Tibial nerve (tissue), 4 donors: ENCODE measurements at regions not wholly inside any gene's neighbourhood (a gene's known extent, or its start where the extent isn't known, plus 50 kb on each side); places are given as distances from the start of the nearest gene placed in this dataset.

ENCODE experiments used
- DNase-seq, 2 donors: peaks; one replicate each; pipeline ENCODE4 v3.0.0-alpha.2; 2019; ENCODE audit warnings: low spot score in 2 of 2
- H3K27ac ChIP-seq, 4 donors: fragments of 200-600 bp; sonication (generic) in 3 of 4; one replicate each; pipeline ENCODE4 v1.5.1; 2017 to 2019; ENCODE audit warnings: mild to moderate bottlenecking in 1 of 4
- H3K27me3 ChIP-seq, 2 donors: fragments of 200-600 bp; sonication (generic) in 1 of 2; one replicate each; pipeline versions ENCODE4 v1.5.1 to v1.6.0; 2017 to 2019
- H3K36me3 ChIP-seq, 3 donors: fragments of 200-600 bp; sonication (generic); one replicate each; pipeline ENCODE4 v1.5.1; 2018 to 2019
- H3K4me1 ChIP-seq, 4 donors: fragments of 200-600 bp; sonication (generic) in 3 of 4; one replicate each; pipeline ENCODE4 v1.5.1; 2017 to 2019
- H3K4me3 ChIP-seq, 4 donors: fragments of 200-600 bp; sonication (generic) in 3 of 4; one replicate each; pipeline ENCODE4 v1.5.1; 2017 to 2019; ENCODE audit warnings: mild to moderate bottlenecking in 1 of 4, moderate library complexity in 1 of 4
- H3K9me3 ChIP-seq, 4 donors: fragments of 200-600 bp; sonication (generic) in 3 of 4; one replicate each; pipeline ENCODE4 v1.5.1; 2017 to 2019
- CTCF ChIP-seq, 5 experiments: fragments of 200-600 bp in 3 of 5; fragments of 450-650 bp in 2 of 5; sonication (generic) in 3 of 5; IDR thresholded peaks; one replicate each; pipeline ENCODE4 v1.5.1; 2016 to 2019; ENCODE audit warnings: antibody characterized with exemption in 5 of 5, mild to moderate bottlenecking in 3 of 5, moderate library complexity in 2 of 5
- EP300 ChIP-seq, 2 donors: sonication (generic); formaldehyde crosslinking; IDR thresholded peaks; one replicate each; pipeline ENCODE4 v1.6.1; 2017; ENCODE audit warnings: antibody characterized with exemption in 2 of 2, mild to moderate bottlenecking in 1 of 2
- POLR2A ChIP-seq, 2 donors: fragments of 450-650 bp; IDR thresholded peaks; one replicate each; pipeline ENCODE4 v1.6.1; 2017; ENCODE audit warnings: antibody characterized with exemption in 2 of 2, mild to moderate bottlenecking in 2 of 2, moderate library complexity in 2 of 2
- WGBS, 2 donors: methylation state at CpG; one replicate each; pipeline ENCODE4 v1.1.5; 2018; 5-methylcytosine and 5-hydroxymethylcytosine counted together

GRCh38 chr2:190138032-190138431 is 75.5 kb upstream of the MSTN start:
- Histone ChIP-seq H3K27me3 (no peaks in the 10 kb centered on the region), H3K4me3 (no peak overlapping the region), H3K36me3 (peaks cover 0 to 14% (median 0%) of the 10 kb centered on the region in 3 donors), H3K9me3 (peaks cover 0 to 9% (median 0%) of the 10 kb centered on the region in 4 donors), H3K27ac (no peak overlapping the region), H3K4me1 (peaks cover 0 to 6% (median 0%) of the 10 kb centered on the region in 4 donors)
- WGBS, 2 donors, result 100% methylated on average over 1 of the region's 1 CpG
- TF ChIP-seq POLR2A (IDR thresholded peaks at IDR 0.05) (no peak), CTCF (IDR thresholded peaks at IDR 0.05) (no peak), EP300 (IDR thresholded peaks at IDR 0.05) (no peak)
- no peak for DNase-seq

DNA sequence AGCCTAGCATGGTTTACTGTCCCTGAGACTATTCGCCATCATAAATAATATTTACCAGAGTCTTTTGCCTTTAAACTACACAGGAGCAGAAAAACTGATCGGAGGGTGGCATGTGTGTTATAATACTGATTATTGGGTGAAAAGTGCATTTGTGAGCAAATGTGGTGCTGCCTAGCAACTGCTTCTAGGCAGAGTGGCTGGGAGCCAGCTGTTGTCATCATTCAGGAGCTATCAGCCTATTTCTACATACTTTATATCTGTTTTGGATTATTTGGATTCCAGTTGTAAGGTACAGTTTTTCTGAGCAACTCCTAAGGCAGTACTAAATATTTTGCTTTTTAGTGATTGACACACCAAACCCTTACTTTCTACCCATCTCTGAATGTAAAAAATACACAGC is 75.0 kb upstream of the MSTN start:
- Histone ChIP-seq H3K4me1 (peaks cover 0 to 6% (median 0%) of the 10 kb centered on the region in 4 donors), H3K36me3 (peaks cover 0 to 14% (median 0%) of the 10 kb centered on the region in 3 donors), H3K27ac (no peak overlapping the region), H3K27me3 (no peaks in the 10 kb centered on the region), H3K9me3 (peaks cover 0 to 9% (median 0%) of the 10 kb centered on the region in 4 donors), H3K4me3 (no peak overlapping the region)
- no peak for DNase-seq
- TF ChIP-seq POLR2A (IDR thresholded peaks at IDR 0.05) (no peak), CTCF (IDR thresholded peaks at IDR 0.05) (no peak), EP300 (IDR thresholded peaks at IDR 0.05) (no peak)
- WGBS, 2 donors, result 56 to 63% methylated on average over 2 of the region's 2 CpGs

- peaks cover 0 to 9% (median 0%) of the 10 kb centered on the region in 4 donors for H3K9me3 ChIP-seq
- peaks cover 0 to 14% (median 0%) of the 10 kb centered on the region in 3 donors for H3K36me3 ChIP-seq
- DNase-seq, result no peak
- 76 to 77% methylated on average over 2 of the region's 2 CpGs for whole genome bisulfite sequencing, 2 donors
- no peak overlapping the region for H3K27ac ChIP-seq
- H3K27me3 ChIP-seq, result no peaks in the 10 kb centered on the region
- no peak overlapping the region for H3K4me3 ChIP-seq
- no peak for TF ChIP-seq CTCF (IDR thresholded peaks at IDR 0.05)
- no peak for TF ChIP-seq EP300 (IDR thresholded peaks at IDR 0.05)
- no peak for TF ChIP-seq POLR2A (IDR thresholded peaks at IDR 0.05)
- peaks cover 0 to 6% (median 0%) of the 10 kb centered on the region in 4 donors for H3K4me1 ChIP-seq
Measured at GRCh38 chr2:190136825-190137224, 74.3 kb upstream of the MSTN start.

DNA sequence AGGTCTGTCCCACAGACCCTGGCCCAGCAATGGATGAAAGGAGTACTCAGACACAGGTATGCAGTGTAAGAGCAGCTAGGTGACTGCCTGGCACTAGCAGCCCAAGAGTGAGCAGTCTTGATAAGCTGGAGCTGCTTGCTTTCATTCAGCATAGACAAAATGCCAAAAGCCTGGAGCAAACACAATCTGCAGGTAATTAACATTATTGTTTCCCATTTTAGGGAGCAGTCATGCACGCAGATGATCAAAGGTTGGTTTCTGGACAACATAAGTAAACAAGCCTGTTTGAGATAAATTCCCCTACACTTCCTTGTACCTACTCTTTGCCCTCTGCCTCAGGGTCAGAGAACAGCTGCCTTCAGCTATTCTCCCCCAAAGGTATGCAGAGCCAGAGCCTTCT is 73.7 kb upstream of the MSTN start:
- 64 to 69% methylated on average over 1 of the region's 1 CpG for WGBS, 2 donors

More for the DNA sequence above, 73.7 kb upstream of the MSTN start:
- no peak for DNase-seq
- Histone ChIP-seq H3K27ac (no peak overlapping the region), H3K9me3 (peaks cover 0 to 9% (median 0%) of the 10 kb centered on the region in 4 donors), H3K4me1 (peaks cover 0 to 6% (median 0%) of the 10 kb centered on the region in 4 donors), H3K36me3 (peaks cover 0 to 9% (median 0%) of the 10 kb centered on the region in 3 donors), H3K27me3 (no peaks in the 10 kb centered on the region), H3K4me3 (no peak overlapping the region)
- TF ChIP-seq EP300 (IDR thresholded peaks at IDR 0.05) (no peak), CTCF (IDR thresholded peaks at IDR 0.05) (no peak), POLR2A (IDR thresholded peaks at IDR 0.05) (no peak)
